HepG2 (cell line): ENCODE measurements at regions not wholly inside any gene's neighbourhood (a gene's known extent, or its start where the extent isn't known, plus 50 kb on each side); places are given as distances from the start of the nearest gene placed in this dataset.

ENCODE experiments used
- ARID5B ChIP-seq: IDR thresholded peaks from 2 replicates; pipeline ENCODE4 v1.4.0; 2020; ENCODE audit warnings: mild to moderate bottlenecking, missing genetic modification reagents
- ATF2 ChIP-seq: sonication (generic); formaldehyde crosslinking; IDR thresholded peaks from 2 replicates; pipeline ENCODE4 v1.4.0; 2020; ENCODE audit warnings: missing genetic modification reagents
- ATF5 ChIP-seq: sonication (generic); formaldehyde crosslinking; IDR thresholded peaks from 2 replicates; pipeline ENCODE4 v1.4.0; 2020; ENCODE audit warnings: mild to moderate bottlenecking, low read depth, missing genetic modification reagents
- ATF6 ChIP-seq: sonication (generic); formaldehyde crosslinking; conservative IDR thresholded peaks from 2 replicates; pipeline ENCODE4 v1.4.0; 2020; ENCODE audit warnings: missing genetic modification reagents
- BCL3 ChIP-seq: sonication (generic); formaldehyde crosslinking; IDR thresholded peaks from 2 replicates; pipeline ENCODE4 v1.5.1; 2020; ENCODE audit warnings: mild to moderate bottlenecking, missing genetic modification reagents, moderate library complexity
- LCORL ChIP-seq, 2 experiments: fragments of 450-650 bp in 1 of 2; sonication (generic) in 1 of 2; formaldehyde crosslinking in 1 of 2; IDR thresholded peaks; 2 replicates each; pipeline versions ENCODE4 v1.5.0 to v1.6.1; 2017 to 2020; ENCODE audit warnings: antibody characterized with exemption in 1 of 2, missing genetic modification reagents in 1 of 2
- RARA ChIP-seq: IDR thresholded peaks from 2 replicates; pipeline ENCODE4 v1.6.1; 2016; ENCODE audit warnings: missing genetic modification reagents, missing compliant biosample characterization
- SRF ChIP-seq: IDR thresholded peaks from 2 replicates; pipeline ENCODE4 v1.6.1; 2011; ENCODE audit warnings: mild to moderate bottlenecking, low read depth, low read length, moderate library complexity
- ZBTB26 ChIP-seq: IDR thresholded peaks from 2 replicates; pipeline ENCODE4 v1.6.1; 2016; ENCODE audit warnings: missing compliant biosample characterization, missing genetic modification reagents, borderline replicate concordance
- ZBTB43 ChIP-seq: sonication (generic); formaldehyde crosslinking; conservative IDR thresholded peaks from 2 replicates; pipeline ENCODE4 v1.4.0; 2020; ENCODE audit warnings: missing genetic modification reagents
- ZBTB8A ChIP-seq: sonication (generic); formaldehyde crosslinking; IDR thresholded peaks from 2 replicates; pipeline ENCODE4 v1.4.0; 2020; ENCODE audit warnings: mild to moderate bottlenecking, low read depth, missing genetic modification reagents, borderline replicate concordance
- ZNF12 ChIP-seq: sonication (generic); formaldehyde crosslinking; IDR thresholded peaks from 2 replicates; pipeline ENCODE4 v1.5.0; 2020; ENCODE audit warnings: missing genetic modification reagents
- ZNF496 ChIP-seq: sonication (generic); formaldehyde crosslinking; IDR thresholded peaks from 2 replicates; pipeline ENCODE4 v1.8.1; 2023; ENCODE audit warnings: mild to moderate bottlenecking, moderate library complexity, missing genetic modification reagents; ENCODE audit not compliant: insufficient replicate concordance
- ZNF772 ChIP-seq: sonication (generic); formaldehyde crosslinking; IDR thresholded peaks from 2 replicates; pipeline ENCODE4 v1.5.0; 2020; ENCODE audit warnings: mild to moderate bottlenecking, missing genetic modification reagents
- ZSCAN30 ChIP-seq: sonication (generic); formaldehyde crosslinking; IDR thresholded peaks from 2 replicates; pipeline ENCODE4 v1.5.0; 2020; ENCODE audit warnings: mild to moderate bottlenecking, missing genetic modification reagents

- no peak for TF ChIP-seq ATF5 (CRISPR knock-in tag)
- no peak for TF ChIP-seq SRF
- no peak for TF ChIP-seq ZBTB26 (CRISPR knock-in tag)
- no peak for TF ChIP-seq LCORL (IDR thresholded peaks at IDR 0.05)
- TF ChIP-seq LCORL (CRISPR knock-in tag; IDR thresholded peaks at IDR 0.05) = peak; percentile 45; the same call in 1 of the 2 replicates
- TF ChIP-seq BCL3 (CRISPR knock-in tag) = 0 out of 2 replicates have a peak, but pooled peaks have one; percentile 27
- no peak for TF ChIP-seq ZBTB43 (CRISPR knock-in tag)
- TF ChIP-seq ARID5B (CRISPR knock-in tag) = peak; percentile 74
- TF ChIP-seq ZNF772 (CRISPR knock-in tag) = no peak
- no peak for TF ChIP-seq ATF6 (CRISPR knock-in tag)
- TF ChIP-seq ZBTB8A (CRISPR knock-in tag) = no peak
- no peak for TF ChIP-seq ZNF496 (CRISPR knock-in tag)
- TF ChIP-seq ZNF12 (CRISPR knock-in tag) = no peak
- TF ChIP-seq ZSCAN30 (CRISPR knock-in tag) = no peak
- peak; percentile 50 for TF ChIP-seq RARA (CRISPR knock-in tag)
- TF ChIP-seq ATF2 = no peak
These were observed 181.1 kb upstream of the ARL4C start (continued) for GRCh38 chr2:234677758-234678538.
